Cardiac muscle cell (in vitro differentiated cells and primary cell): ENCODE measurements at regions not wholly inside any gene's neighbourhood (a gene's known extent, or its start where the extent isn't known, plus 50 kb on each side); places are given as distances from the start of the nearest gene placed in this dataset.

ENCODE experiments used
- DNase-seq, 2 donors: peaks; one replicate each; pipeline versions ENCODE4 v3.0.0 to v3.0.0-alpha.2; 2010 to 2017; ENCODE audit warnings: low read depth in 1 of 2, low spot score in 1 of 2
- H3K27ac ChIP-seq: fragments of 200-600 bp; sonication (generic); 2 replicates; pipeline ENCODE4 v1.5.1; 2016
- H3K27me3 ChIP-seq: fragments of 200-600 bp; sonication (generic); 2 replicates; pipeline ENCODE4 v1.6.0; 2016; ENCODE audit warnings: control low read depth
- H3K36me3 ChIP-seq: fragments of 200-600 bp; sonication (generic); 2 replicates; pipeline ENCODE4 v1.5.1; 2016; ENCODE audit warnings: control low read depth
- H3K4me1 ChIP-seq: fragments of 200-600 bp; sonication (generic); 2 replicates; pipeline ENCODE4 v1.8.1; 2017; ENCODE audit warnings: low read depth, mild to moderate bottlenecking, mixed run types
- H3K4me3 ChIP-seq: fragments of 200-600 bp; sonication (generic); 2 replicates; pipeline ENCODE4 v1.5.1; 2016; ENCODE audit warnings: mild to moderate bottlenecking
- H3K9me3 ChIP-seq: fragments of 200-600 bp; sonication (generic); 2 replicates; pipeline ENCODE4 v1.5.1; 2017; ENCODE audit warnings: low read depth, mild to moderate bottlenecking, control low read depth
- CTCF ChIP-seq: IDR thresholded peaks from 2 replicates; pipeline ENCODE4 v1.5.1; 2012; ENCODE audit warnings: low read depth, mild to moderate bottlenecking, low read length

GRCh38 chr11:128184981-128185380 is 402.4 kb downstream of the ETS1 start:
- DNase-seq: no peak
- no peaks in the 10 kb centered on the region for H3K27me3 ChIP-seq
- no peak overlapping the region for H3K27ac ChIP-seq
- H3K4me3 ChIP-seq: no peak overlapping the region
- no peaks in the 10 kb centered on the region for H3K9me3 ChIP-seq
- no peaks in the 10 kb centered on the region for H3K4me1 ChIP-seq
- no peaks in the 10 kb centered on the region for H3K36me3 ChIP-seq
- TF ChIP-seq CTCF: no peak

GRCh38 chr11:128182844-128183243 is 404.5 kb downstream of the ETS1 start:
- TF ChIP-seq CTCF: no peak
- Histone ChIP-seq H3K4me3 (no peak overlapping the region), H3K36me3 (no peaks in the 10 kb centered on the region), H3K9me3 (no peaks in the 10 kb centered on the region), H3K4me1 (no peaks in the 10 kb centered on the region), H3K27ac (no peak overlapping the region), H3K27me3 (peaks cover 13% of the 10 kb centered on the region)
- no peak for DNase-seq

GRCh38 chr11:128181984-128182383 is 405.4 kb downstream of the ETS1 start:
- Histone ChIP-seq H3K36me3 (no peaks in the 10 kb centered on the region), H3K4me3 (no peak overlapping the region), H3K4me1 (no peaks in the 10 kb centered on the region), H3K27ac (no peak overlapping the region), H3K9me3 (no peaks in the 10 kb centered on the region), H3K27me3 (peaks cover 22% of the 10 kb centered on the region)
- no peak for DNase-seq
- TF ChIP-seq CTCF: no peak

- Histone ChIP-seq H3K4me1 (no peaks in the 10 kb centered on the region), H3K27me3 (peaks cover 30% of the 10 kb centered on the region), H3K27ac (no peak overlapping the region), H3K36me3 (no peaks in the 10 kb centered on the region), H3K9me3 (no peaks in the 10 kb centered on the region), H3K4me3 (no peak overlapping the region)
- TF ChIP-seq CTCF: no peak
- DNase-seq: peak in 1 of 2 donors; percentile 93
Measured at GRCh38 chr11:128181088-128181480, 406.3 kb downstream of the ETS1 start.

GRCh38 chr11:128180441-128181087 is 406.8 kb downstream of the ETS1 start:
- H3K9me3 ChIP-seq: no peaks in the 10 kb centered on the region
- no peak for TF ChIP-seq CTCF
- no peaks in the 10 kb centered on the region for H3K4me1 ChIP-seq
- no peak overlapping the region for H3K4me3 ChIP-seq
- no peak overlapping the region for H3K27ac ChIP-seq
- peak in 1 of 2 donors; percentile 92 for DNase-seq
- peaks cover 30% of the 10 kb centered on the region for H3K27me3 ChIP-seq
- no peaks in the 10 kb centered on the region for H3K36me3 ChIP-seq
